ENCODE measurements at regions not wholly inside any gene's neighbourhood (a gene's known extent, or its start where the extent isn't known, plus 50 kb on each side); places are given as distances from the start of the nearest gene placed in this dataset.

- no peak overlapping the region for H3K27ac Mint-ChIP-seq (ENCODE audit: unreplicated experiment)
- H3K36me3 Mint-ChIP-seq (ENCODE audit: unreplicated experiment) = no peaks in the 10 kb centered on the region
- no peaks in the 10 kb centered on the region for H3K9me3 Mint-ChIP-seq (ENCODE audit: unreplicated experiment)
- no peak for TF ChIP-seq CTCF (IDR thresholded peaks at IDR 0.05)
- no peak for DNase-seq (ENCODE audit: extremely low spot score, unreplicated experiment)
- peaks cover 73% of the 10 kb centered on the region for H3K27me3 Mint-ChIP-seq (ENCODE audit: unreplicated experiment)
- peaks cover 7% of the 10 kb centered on the region for H3K4me1 Mint-ChIP-seq (ENCODE audit: unreplicated experiment)
- no peak overlapping the region for H3K4me3 Mint-ChIP-seq (ENCODE audit: unreplicated experiment)
These were observed 209.4 kb upstream of the FOXF1 start for GRCh38 chr16:86300746-86301481.

- H3K9me3 Mint-ChIP-seq (ENCODE audit: unreplicated experiment) = no peaks in the 10 kb centered on the region
- peaks cover 72% of the 10 kb centered on the region for H3K27me3 Mint-ChIP-seq (ENCODE audit: unreplicated experiment)
These were observed 207.8 kb upstream of the FOXF1 start for GRCh38 chr16:86302421-86303109.

GRCh38 chr16:86303787-86304678 lies 206.3 kb upstream of the FOXF1 start:
- H3K9me3 Mint-ChIP-seq (ENCODE audit: unreplicated experiment) = no peaks in the 10 kb centered on the region
- peaks cover 69% of the 10 kb centered on the region for H3K27me3 Mint-ChIP-seq (ENCODE audit: unreplicated experiment)
- H3K27ac Mint-ChIP-seq (ENCODE audit: unreplicated experiment) = no peak overlapping the region
- no peak for TF ChIP-seq CTCF (IDR thresholded peaks at IDR 0.05)
- DNase-seq (ENCODE audit: extremely low spot score, unreplicated experiment) = no peak
- no peak overlapping the region for H3K4me3 Mint-ChIP-seq (ENCODE audit: unreplicated experiment)
- H3K4me1 Mint-ChIP-seq (ENCODE audit: unreplicated experiment) = no peaks in the 10 kb centered on the region
- no peaks in the 10 kb centered on the region for H3K36me3 Mint-ChIP-seq (ENCODE audit: unreplicated experiment)

More at GRCh38 chr16:86302421-86303109, 207.8 kb upstream of the FOXF1 start:
- Mint-ChIP-seq H3K4me1 (ENCODE audit: unreplicated experiment) (peaks cover 7% of the 10 kb centered on the region), H3K27ac (ENCODE audit: unreplicated experiment) (no peak overlapping the region), H3K36me3 (ENCODE audit: unreplicated experiment) (no peaks in the 10 kb centered on the region), H3K4me3 (ENCODE audit: unreplicated experiment) (no peak overlapping the region)
- no peak for TF ChIP-seq CTCF (IDR thresholded peaks at IDR 0.05)
- no peak for DNase-seq (ENCODE audit: extremely low spot score, unreplicated experiment)

GRCh38 chr16:86304868-86305267 lies 205.5 kb upstream of the FOXF1 start:
- H3K4me1 Mint-ChIP-seq (ENCODE audit: unreplicated experiment) = no peaks in the 10 kb centered on the region
- no peak for TF ChIP-seq CTCF (IDR thresholded peaks at IDR 0.05)
- H3K27ac Mint-ChIP-seq (ENCODE audit: unreplicated experiment) = no peak overlapping the region
- no peaks in the 10 kb centered on the region for H3K9me3 Mint-ChIP-seq (ENCODE audit: unreplicated experiment)
- no peak for DNase-seq (ENCODE audit: extremely low spot score, unreplicated experiment)
- peaks cover 65% of the 10 kb centered on the region for H3K27me3 Mint-ChIP-seq (ENCODE audit: unreplicated experiment)
- H3K36me3 Mint-ChIP-seq (ENCODE audit: unreplicated experiment) = no peaks in the 10 kb centered on the region
- no peak overlapping the region for H3K4me3 Mint-ChIP-seq (ENCODE audit: unreplicated experiment)
